Left lung (tissue), 4 donors: ENCODE measurements at regions not wholly inside any gene's neighbourhood (a gene's known extent, or its start where the extent isn't known, plus 50 kb on each side); places are given as distances from the start of the nearest gene placed in this dataset.

Experiments used
- ATAC-seq: fragments of 200-7000 bp; cut with Tn5 transposase; one replicate; pipeline ENCODE4 v1.9.1; 2020; ENCODE audit warnings: moderate library complexity
- DNase-seq, 4 donors: peaks; one replicate each; pipeline ENCODE4 v3.0.0-alpha.2; 2013 to 2020
- H3K27ac ChIP-seq, 2 donors: fragments of 200-600 bp; sonication (generic) in 1 of 2; one replicate each; pipeline versions ENCODE4 v1.5.0 to v1.8.0; 2020 to 2021
- H3K27me3 ChIP-seq, 2 donors: fragments of 200-600 bp; sonication (generic) in 1 of 2; one replicate each; pipeline versions ENCODE4 v1.5.0 to v1.8.0; 2020 to 2021
- H3K36me3 ChIP-seq, 2 donors: fragments of 200-600 bp; sonication (generic) in 1 of 2; one replicate each; pipeline versions ENCODE4 v1.5.0 to v1.8.0; 2020 to 2021
- H3K4me1 ChIP-seq, 2 donors: fragments of 200-600 bp; one replicate each; pipeline ENCODE4 v1.8.0; 2021
- H3K4me3 ChIP-seq, 2 donors: fragments of 200-600 bp; sonication (generic) in 1 of 2; one replicate each; pipeline versions ENCODE4 v1.5.0 to v1.8.0; 2020 to 2021; ENCODE audit warnings: mild to moderate bottlenecking in 1 of 2
- H3K9me3 ChIP-seq, 2 donors: fragments of 200-600 bp; sonication (generic) in 1 of 2; one replicate each; pipeline versions ENCODE4 v1.5.0 to v1.8.0; 2020 to 2021
- intact Hi-C, 2 donors: fragments of 100-400 bp; cut with DNase I; formaldehyde crosslinking; loops; one replicate each; pipeline versions ENCODE4 v1.11.2 to v1.14.2; 2022
- TF ChIP-seq, protein P1 (sequence below), 2 donors: fragments of 200-600 bp; sonication (generic) in 1 of 2; IDR thresholded peaks; one replicate each; pipeline versions ENCODE4 v1.5.0 to v1.8.0; 2021; ENCODE audit warnings: antibody characterized with exemption in 2 of 2
- donor health status: DM: no; HTN: yes; CAD: no.
- donor health status: DM: no; HTN: no; CAD: no.

DNA sequence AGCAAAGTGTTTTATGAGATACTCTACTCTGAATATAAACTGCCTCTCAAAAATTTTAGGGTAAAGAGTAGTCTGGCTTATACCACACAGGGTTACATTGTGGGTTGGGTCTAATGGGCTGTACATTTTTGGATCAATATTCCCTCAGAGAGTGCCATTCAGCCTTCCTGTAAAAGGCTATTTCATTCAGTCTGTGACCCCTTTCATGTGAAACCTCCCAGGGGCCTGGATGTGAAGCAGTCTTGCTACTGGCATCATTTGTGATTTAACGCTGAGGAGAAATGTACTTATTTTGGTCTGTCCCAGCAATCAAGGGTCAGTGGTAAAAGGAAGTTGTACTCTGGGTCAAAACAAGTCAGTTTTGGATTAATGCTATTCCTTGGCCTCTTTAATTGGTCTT lies 71.8 kb upstream of the PRKG1 start:
- intact Hi-C loops = loop anchor here in 1 of 2 donors (10.0 kb wide), 1 partner anchor 1212 kb away; no protein-coding TSS in a partner anchor
- peak overlapping the region in 1 of 2 donors; percentile 35 for H3K27ac ChIP-seq
- no peak for ATAC-seq

DNA sequence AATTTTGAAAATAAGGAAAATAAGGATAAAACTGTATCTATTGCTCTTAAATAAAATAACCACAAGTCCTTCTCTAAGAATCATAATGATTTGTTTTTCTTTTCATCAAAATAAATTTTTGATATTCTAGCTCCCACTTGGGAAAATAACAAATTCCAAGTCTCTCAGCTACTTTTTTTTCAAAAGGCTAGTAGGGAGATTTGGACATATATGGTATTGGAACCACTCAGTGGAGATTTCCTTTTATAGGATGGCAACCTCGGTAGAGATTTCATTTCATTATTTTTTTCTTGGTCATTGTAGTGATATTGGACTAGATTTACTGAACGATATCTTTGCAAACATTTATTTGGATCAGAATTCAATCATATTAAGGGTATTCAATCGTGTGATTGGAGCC lies 69.5 kb upstream of the PRKG1 start:
- H3K27me3 ChIP-seq = no peaks in the 10 kb centered on the region
- H3K27ac ChIP-seq = no peak overlapping the region
- H3K4me1 ChIP-seq = peaks cover 0 to 1% of the 10 kb centered on the region in 2 donors
- no peak for ATAC-seq
- DNase-seq = no peak
- no peak overlapping the region for H3K4me3 ChIP-seq
- H3K9me3 ChIP-seq = no peaks in the 10 kb centered on the region
- TF ChIP-seq, protein P1, sequence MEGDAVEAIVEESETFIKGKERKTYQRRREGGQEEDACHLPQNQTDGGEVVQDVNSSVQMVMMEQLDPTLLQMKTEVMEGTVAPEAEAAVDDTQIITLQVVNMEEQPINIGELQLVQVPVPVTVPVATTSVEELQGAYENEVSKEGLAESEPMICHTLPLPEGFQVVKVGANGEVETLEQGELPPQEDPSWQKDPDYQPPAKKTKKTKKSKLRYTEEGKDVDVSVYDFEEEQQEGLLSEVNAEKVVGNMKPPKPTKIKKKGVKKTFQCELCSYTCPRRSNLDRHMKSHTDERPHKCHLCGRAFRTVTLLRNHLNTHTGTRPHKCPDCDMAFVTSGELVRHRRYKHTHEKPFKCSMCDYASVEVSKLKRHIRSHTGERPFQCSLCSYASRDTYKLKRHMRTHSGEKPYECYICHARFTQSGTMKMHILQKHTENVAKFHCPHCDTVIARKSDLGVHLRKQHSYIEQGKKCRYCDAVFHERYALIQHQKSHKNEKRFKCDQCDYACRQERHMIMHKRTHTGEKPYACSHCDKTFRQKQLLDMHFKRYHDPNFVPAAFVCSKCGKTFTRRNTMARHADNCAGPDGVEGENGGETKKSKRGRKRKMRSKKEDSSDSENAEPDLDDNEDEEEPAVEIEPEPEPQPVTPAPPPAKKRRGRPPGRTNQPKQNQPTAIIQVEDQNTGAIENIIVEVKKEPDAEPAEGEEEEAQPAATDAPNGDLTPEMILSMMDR (IDR thresholded peaks at IDR 0.05) = no peak
- H3K36me3 ChIP-seq = no peaks in the 10 kb centered on the region
- intact Hi-C loops = loop anchor here in 1 of 2 donors (10.0 kb wide), 1 partner anchor 1210 kb away; no protein-coding TSS in a partner anchor

More for the DNA sequence above, 71.8 kb upstream of the PRKG1 start:
- TF ChIP-seq, protein P1 (IDR thresholded peaks at IDR 0.05) = no peak
- Histone ChIP-seq H3K36me3 (no peaks in the 10 kb centered on the region), H3K4me3 (no peak overlapping the region), H3K27me3 (no peaks in the 10 kb centered on the region), H3K4me1 (peaks cover 0 to 5% of the 10 kb centered on the region in 2 donors), H3K9me3 (no peaks in the 10 kb centered on the region)
- no peak for DNase-seq

DNA sequence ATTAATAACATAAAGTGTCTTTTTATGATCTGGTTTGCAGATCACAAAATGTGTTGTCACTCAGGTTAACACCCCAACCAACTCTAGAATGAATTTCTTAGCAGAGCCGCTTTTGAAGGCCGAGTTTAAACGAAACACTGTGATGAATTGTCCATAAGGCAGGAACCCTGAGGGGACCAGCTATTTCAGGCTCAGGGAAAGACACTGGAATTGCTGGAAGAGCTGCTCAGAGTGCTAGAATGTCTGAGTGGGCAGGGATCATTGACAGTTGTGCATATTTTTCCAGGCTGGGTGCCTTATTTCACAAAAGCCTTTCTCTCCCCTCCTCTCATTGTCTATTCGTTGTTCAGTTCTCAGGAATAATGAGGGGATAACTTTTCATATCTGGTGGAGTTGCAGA lies 68.7 kb upstream of the PRKG1 start:
- Histone ChIP-seq H3K4me3 (no peak overlapping the region), H3K27me3 (no peaks in the 10 kb centered on the region), H3K9me3 (no peaks in the 10 kb centered on the region), H3K36me3 (no peaks in the 10 kb centered on the region), H3K4me1 (no peaks in the 10 kb centered on the region), H3K27ac (no peak overlapping the region)
- intact Hi-C loops = loop anchor here in 1 of 2 donors (10.0 kb wide), 1 partner anchor 1209 kb away; no protein-coding TSS in a partner anchor
- ATAC-seq = no peak
- no peak for DNase-seq
- TF ChIP-seq, protein P1 (IDR thresholded peaks at IDR 0.05) = no peak

DNA sequence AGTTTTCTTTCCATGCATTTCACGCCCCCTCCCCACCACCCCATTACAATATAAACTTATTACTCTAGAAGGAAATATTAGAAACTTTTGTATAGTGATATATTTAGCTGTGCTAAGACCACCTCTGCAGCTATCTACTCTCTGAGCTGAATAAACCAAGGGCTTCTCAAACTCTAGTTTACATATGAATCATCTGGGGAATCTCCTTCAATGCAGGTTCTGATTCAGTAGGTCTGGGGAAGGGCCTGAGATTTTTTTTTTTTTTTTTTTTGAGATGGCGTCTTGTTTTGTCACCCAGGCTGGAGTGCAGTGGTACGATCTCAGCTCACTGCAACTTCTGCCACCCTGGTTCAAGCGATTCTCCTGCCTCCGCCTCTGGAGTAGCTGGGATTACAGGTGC lies 67.6 kb upstream of the PRKG1 start:
- ATAC-seq = no peak
- Histone ChIP-seq H3K27ac (no peak overlapping the region), H3K4me3 (no peak overlapping the region), H3K4me1 (no peaks in the 10 kb centered on the region), H3K36me3 (no peaks in the 10 kb centered on the region), H3K9me3 (no peaks in the 10 kb centered on the region), H3K27me3 (no peaks in the 10 kb centered on the region)
- TF ChIP-seq, protein P1 (IDR thresholded peaks at IDR 0.05) = no peak
- intact Hi-C loops = loop anchor here in 1 of 2 donors (10.0 kb wide), 1 partner anchor 1208 kb away; no protein-coding TSS in a partner anchor
- no peak for DNase-seq

DNA sequence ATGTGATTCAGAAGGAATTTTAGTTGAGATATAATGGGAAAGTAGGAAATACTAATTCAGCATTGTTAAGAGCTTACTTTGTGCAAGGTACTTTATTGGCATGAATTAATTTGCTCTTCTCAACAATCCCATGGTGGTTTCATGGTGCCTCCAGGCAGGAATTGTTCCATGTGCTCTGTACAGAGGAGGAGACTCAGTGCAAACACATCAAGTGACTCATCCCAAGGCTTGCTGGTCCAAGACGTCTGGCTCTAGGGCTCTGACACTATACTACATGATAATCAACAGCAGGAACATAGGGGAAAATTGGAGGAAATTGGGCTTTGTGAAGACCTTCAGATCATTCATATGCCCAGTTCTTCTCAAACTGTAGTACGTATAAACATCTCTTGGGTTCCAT lies 66.5 kb upstream of the PRKG1 start:
- Histone ChIP-seq H3K9me3 (no peaks in the 10 kb centered on the region), H3K4me1 (no peaks in the 10 kb centered on the region), H3K4me3 (no peak overlapping the region), H3K27me3 (no peaks in the 10 kb centered on the region), H3K27ac (no peak overlapping the region), H3K36me3 (no peaks in the 10 kb centered on the region)
- DNase-seq (no peak), ATAC-seq (peak; percentile 31)
- intact Hi-C loops = loop anchor here in 1 of 2 donors (10.0 kb wide), 1 partner anchor 1207 kb away; no protein-coding TSS in a partner anchor
- TF ChIP-seq, protein P1 (IDR thresholded peaks at IDR 0.05) = no peak
